Kidney (tissue), 13 donors: ENCODE measurements at regions not wholly inside any gene's neighbourhood (a gene's known extent, or its start where the extent isn't known, plus 50 kb on each side); places are given as distances from the start of the nearest gene placed in this dataset.

Source experiments
- DNase-seq, 5 donors: peaks; one replicate each; pipeline ENCODE4 v3.0.0-alpha.2; 2013 to 2020
- FAIRE-seq: peaks from 2 replicates; lab custom pipeline; 2012; peaks lifted over from hg19 to GRCh38; lab: Jason Lieb, UNC
- H3K27ac ChIP-seq, 2 donors: one replicate each; pipeline ENCODE4 v1.7.0; 2013; ENCODE audit warnings: low read depth in 2 of 2, low read length in 2 of 2, inconsistent platforms in 1 of 2
- H3K27me3 ChIP-seq: one replicate; pipeline ENCODE4 v1.7.1; 2013; ENCODE audit warnings: low read length, inconsistent platforms; ENCODE audit not compliant: control insufficient read depth, insufficient read depth
- H3K36me3 ChIP-seq, 3 donors: one replicate each; pipeline versions ENCODE4 v1.7.0 to v1.7.1; 2013; ENCODE audit warnings: low read length in 3 of 3, control low read depth in 1 of 3, inconsistent platforms in 1 of 3; ENCODE audit not compliant: insufficient read depth in 3 of 3, control insufficient read depth in 2 of 3
- H3K4me1 ChIP-seq, 3 donors: one replicate each; pipeline versions ENCODE4 v1.7.0 to v1.7.1; 2013; ENCODE audit warnings: low read length in 3 of 3, inconsistent platforms in 1 of 3, low read depth in 1 of 3; ENCODE audit not compliant: control insufficient read depth in 2 of 3, insufficient read depth in 2 of 3
- H3K4me3 ChIP-seq, 3 donors: one replicate each; pipeline versions ENCODE4 v1.7.0 to v1.8.1; 2013; ENCODE audit warnings: low read length in 3 of 3, control low read depth in 1 of 3, inconsistent platforms in 1 of 3
- H3K9ac ChIP-seq, 3 donors: one replicate each; pipeline versions ENCODE4 v1.7.0 to v1.7.1; 2013; ENCODE audit warnings: low read length in 3 of 3, control low read depth in 1 of 3, inconsistent platforms in 1 of 3
- H3K9me3 ChIP-seq, 3 donors: one replicate each; pipeline versions ENCODE4 v1.7.0 to v1.7.1; 2013; ENCODE audit warnings: low read length in 3 of 3, control low read depth in 1 of 3, inconsistent platforms in 1 of 3; ENCODE audit not compliant: control insufficient read depth in 2 of 3, insufficient read depth in 1 of 3
- intact Hi-C: fragments of 100-400 bp; cut with DNase I; formaldehyde crosslinking; loops from one replicate; pipeline ENCODE4 v1.11.1; 2022
- TF ChIP-seq, protein P1 (sequence below): IDR thresholded peaks from 3 replicates; pipeline ENCODE4 v1.5.1; 2012; ENCODE audit warnings: mild to moderate bottlenecking, moderate library complexity, borderline replicate concordance; ENCODE audit not compliant: insufficient read depth; ENCODE audit errors: extremely low read depth
- donor health status: control.
- donor health status: control.
- donor health status: control.
- donor health status: control.
- donor health status: control.
- donor health status: DM: yes; HTN: yes; CAD: no.
- donor health status: Normal renal cell carcinoma (clear cell type).

DNA sequence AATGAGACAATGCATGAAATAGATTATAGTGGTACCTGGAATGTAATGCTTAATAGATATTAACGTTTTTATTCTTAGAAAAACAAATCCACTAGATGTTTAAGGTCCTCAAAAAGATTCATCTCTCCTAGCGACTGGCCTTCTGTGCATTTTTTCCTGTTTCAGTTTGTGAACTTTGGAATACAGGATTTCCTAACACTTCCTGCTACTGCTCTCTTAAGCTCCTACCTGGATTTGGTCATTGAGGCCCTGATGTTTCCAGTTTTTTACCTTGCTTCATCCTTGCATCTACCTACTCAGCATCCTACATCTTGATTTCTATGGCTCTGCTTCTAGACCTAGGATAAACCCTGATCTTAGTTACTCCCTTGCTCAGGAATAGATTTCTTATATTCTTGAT is 188.4 kb downstream of the ABCC12 start:
- no peaks in the 10 kb centered on the region for H3K27me3 ChIP-seq
- no peak overlapping the region for H3K27ac ChIP-seq
- H3K9me3 ChIP-seq, result no peaks in the 10 kb centered on the region
- no peaks in the 10 kb centered on the region for H3K4me1 ChIP-seq
- no peak overlapping the region for H3K9ac ChIP-seq
- H3K36me3 ChIP-seq, result no peaks in the 10 kb centered on the region
- DNase-seq (no peak), FAIRE-seq (no peak)
- no peak overlapping the region for H3K4me3 ChIP-seq
- TF ChIP-seq, protein P1, sequence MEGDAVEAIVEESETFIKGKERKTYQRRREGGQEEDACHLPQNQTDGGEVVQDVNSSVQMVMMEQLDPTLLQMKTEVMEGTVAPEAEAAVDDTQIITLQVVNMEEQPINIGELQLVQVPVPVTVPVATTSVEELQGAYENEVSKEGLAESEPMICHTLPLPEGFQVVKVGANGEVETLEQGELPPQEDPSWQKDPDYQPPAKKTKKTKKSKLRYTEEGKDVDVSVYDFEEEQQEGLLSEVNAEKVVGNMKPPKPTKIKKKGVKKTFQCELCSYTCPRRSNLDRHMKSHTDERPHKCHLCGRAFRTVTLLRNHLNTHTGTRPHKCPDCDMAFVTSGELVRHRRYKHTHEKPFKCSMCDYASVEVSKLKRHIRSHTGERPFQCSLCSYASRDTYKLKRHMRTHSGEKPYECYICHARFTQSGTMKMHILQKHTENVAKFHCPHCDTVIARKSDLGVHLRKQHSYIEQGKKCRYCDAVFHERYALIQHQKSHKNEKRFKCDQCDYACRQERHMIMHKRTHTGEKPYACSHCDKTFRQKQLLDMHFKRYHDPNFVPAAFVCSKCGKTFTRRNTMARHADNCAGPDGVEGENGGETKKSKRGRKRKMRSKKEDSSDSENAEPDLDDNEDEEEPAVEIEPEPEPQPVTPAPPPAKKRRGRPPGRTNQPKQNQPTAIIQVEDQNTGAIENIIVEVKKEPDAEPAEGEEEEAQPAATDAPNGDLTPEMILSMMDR, result no peak
- intact Hi-C loops, result no loop called here

DNA sequence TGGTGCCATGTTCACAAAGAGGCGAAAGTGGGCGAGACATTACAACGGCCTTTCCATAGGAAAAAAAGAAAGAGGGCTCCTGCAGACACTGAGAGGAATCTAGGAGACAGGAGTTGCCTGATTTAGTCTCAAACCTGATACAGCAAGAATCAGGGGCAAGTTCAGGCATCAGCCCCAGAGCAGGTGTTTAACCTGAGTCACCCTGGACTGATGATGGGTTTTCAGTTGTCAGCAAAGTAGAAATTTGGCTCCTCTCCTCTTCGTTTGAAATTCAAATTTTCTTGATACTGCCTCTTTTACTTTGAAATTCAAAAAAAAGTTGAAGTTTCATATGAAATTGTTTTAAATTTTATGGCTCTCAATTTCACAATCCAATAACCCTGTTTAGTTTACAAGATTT is 189.5 kb downstream of the ABCC12 start:
- H3K27me3 ChIP-seq, result no peaks in the 10 kb centered on the region
- intact Hi-C loops, result no loop called here
- H3K4me1 ChIP-seq, result no peaks in the 10 kb centered on the region
- FAIRE-seq (no peak), DNase-seq (no peak)
- H3K27ac ChIP-seq, result no peak overlapping the region
- no peaks in the 10 kb centered on the region for H3K9me3 ChIP-seq
- no peak overlapping the region for H3K4me3 ChIP-seq
- no peak overlapping the region for H3K9ac ChIP-seq
- TF ChIP-seq, protein P1, result no peak
- no peaks in the 10 kb centered on the region for H3K36me3 ChIP-seq

DNA sequence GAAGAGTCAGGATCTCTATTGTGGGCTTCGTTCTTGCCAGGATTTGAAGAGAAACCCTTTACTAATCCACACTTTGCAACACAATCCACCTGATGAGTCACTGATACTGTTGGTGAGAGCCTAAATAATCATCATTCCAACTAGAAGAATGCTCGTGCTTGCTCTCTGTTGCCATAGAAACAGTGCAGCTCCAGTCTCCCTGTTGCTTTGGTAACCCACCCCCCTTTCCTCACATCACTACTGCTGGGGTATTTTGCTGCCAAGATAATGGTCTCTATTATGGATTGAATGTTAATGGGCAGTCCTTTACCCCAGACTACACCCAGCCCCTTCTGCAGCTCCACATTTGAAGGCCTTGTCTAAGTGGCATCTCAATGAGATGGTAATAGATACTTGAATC is 190.4 kb downstream of the ABCC12 start:
- Histone ChIP-seq H3K27me3 (no peaks in the 10 kb centered on the region), H3K36me3 (no peaks in the 10 kb centered on the region), H3K27ac (no peak overlapping the region), H3K4me3 (no peak overlapping the region), H3K9ac (no peak overlapping the region), H3K4me1 (no peaks in the 10 kb centered on the region), H3K9me3 (no peaks in the 10 kb centered on the region)
- no peak for DNase-seq
- TF ChIP-seq, protein P1, result no peak
- intact Hi-C loops, result no loop called here
- no peak for FAIRE-seq

DNA sequence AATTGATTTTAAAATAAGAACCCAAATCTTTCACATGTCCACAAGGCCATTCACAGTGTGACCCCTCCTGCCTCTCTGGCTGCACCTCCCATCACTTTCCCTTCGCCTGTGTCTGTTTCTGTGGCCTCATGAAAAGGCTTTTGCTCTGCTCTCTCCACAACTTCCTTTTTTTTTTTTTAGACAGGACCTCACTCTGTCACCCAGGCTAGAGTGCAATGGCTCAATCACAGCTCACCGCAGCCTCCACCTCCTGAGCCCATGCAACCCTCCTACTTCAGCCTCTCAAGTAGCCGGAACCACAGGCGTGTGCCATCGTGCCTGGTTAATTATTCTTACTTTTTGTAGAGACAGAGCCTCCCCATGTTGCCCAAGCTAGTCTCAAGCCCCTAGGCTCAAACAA is 197.1 kb downstream of the ABCC12 start:
- Histone ChIP-seq H3K4me3 (no peak overlapping the region), H3K36me3 (no peaks in the 10 kb centered on the region), H3K27me3 (no peaks in the 10 kb centered on the region), H3K9me3 (no peaks in the 10 kb centered on the region), H3K9ac (no peak overlapping the region), H3K4me1 (no peaks in the 10 kb centered on the region), H3K27ac (no peak overlapping the region)
- TF ChIP-seq, protein P1, result no peak
- FAIRE-seq (no peak), DNase-seq (no peak)
- intact Hi-C loops, result no loop called here
